ENCODE measurements at regions not wholly inside any gene's neighbourhood (a gene's known extent, or its start where the extent isn't known, plus 50 kb on each side); places are given as distances from the start of the nearest gene placed in this dataset.

DNA sequence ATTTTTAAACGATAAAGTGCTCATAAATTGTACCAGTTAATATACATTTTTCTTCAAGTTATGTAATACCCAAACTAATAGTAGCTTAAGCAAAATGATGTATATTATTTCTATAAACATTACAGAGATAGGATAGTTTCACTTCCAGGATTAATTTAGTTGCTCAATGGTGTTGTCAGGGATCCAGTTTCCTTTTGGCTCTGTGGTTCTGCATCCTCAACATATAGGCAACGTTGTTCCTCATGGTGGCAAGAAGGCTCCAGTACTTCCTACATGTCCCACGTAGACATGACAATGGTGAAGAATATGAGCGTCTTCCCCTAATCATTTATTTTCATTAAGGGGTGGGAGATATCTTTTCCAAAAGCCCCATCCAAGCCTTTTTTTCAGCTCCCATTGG lies 60.7 kb upstream of the DCD start:
- no peak for DNase-seq

- DNase-seq, result no peak
These were observed 56.0 kb upstream of the DCD start for GRCh38 chr12:54704202-54704601.

- DNase-seq, result peak; percentile 24
These were observed 53.9 kb upstream of the DCD start for GRCh38 chr12:54701940-54702592.

GRCh38 chr12:54700849-54701248 lies 52.7 kb upstream of the DCD start:
- no peak for DNase-seq

- no peak for DNase-seq
These were observed 52.1 kb upstream of the DCD start for GRCh38 chr12:54700301-54700700.
